HG03175 (cell line): ENCODE measurements at regions not wholly inside any gene's neighbourhood (a gene's known extent, or its start where the extent isn't known, plus 50 kb on each side); places are given as distances from the start of the nearest gene placed in this dataset.

Experiments used
- ATAC-seq: cut with Tn5 transposase; IDR thresholded peaks from one replicate; pipeline ENCODE4 v1.9.1; 2021; ENCODE audit warnings: mild to moderate bottlenecking, moderate library complexity; ENCODE audit not compliant: unreplicated experiment

DNA sequence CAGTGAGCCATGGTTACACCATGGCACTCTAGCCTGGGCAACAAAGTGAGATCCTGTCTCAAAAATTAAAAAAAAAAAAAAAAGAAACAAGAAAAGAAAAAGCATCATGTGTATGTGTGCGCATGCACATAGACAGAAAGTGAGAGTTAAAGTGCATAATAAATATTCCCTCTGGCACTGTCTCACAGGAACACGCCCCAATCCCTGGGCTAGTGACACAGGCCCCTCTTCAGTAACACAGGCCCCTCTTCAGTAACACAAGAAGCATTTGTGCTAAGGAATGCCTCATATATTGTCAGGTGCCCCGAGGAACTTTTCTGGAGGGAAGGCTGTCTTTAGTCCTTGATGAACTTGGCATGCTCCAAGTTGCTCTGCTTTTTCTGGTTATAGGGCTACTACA is 57.5 kb downstream of the RPL27A start:
- ATAC-seq, result no peak

DNA sequence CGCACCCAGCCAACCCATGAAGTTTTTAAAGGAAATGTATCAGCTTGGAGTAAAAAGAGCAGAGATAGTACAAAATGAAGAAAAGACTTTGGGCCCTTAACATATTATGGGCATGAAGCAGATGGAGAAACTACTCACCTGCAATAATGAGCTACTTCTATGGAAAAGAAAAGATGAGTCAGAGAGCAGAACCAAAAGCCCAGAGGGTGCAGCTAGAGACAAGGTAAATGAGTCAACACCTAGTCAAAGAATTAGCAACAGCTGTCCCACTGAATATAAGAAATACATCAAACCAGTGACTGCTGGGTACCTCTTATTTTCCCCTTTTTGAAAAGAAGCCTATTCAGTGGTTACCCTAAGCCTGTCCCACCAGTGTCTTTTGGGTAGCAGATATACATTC is 61.8 kb downstream of the RPL27A start:
- no peak for ATAC-seq

- no peak for ATAC-seq
These were observed 63.0 kb downstream of the RPL27A start for GRCh38 chr11:8745431-8746253.

DNA sequence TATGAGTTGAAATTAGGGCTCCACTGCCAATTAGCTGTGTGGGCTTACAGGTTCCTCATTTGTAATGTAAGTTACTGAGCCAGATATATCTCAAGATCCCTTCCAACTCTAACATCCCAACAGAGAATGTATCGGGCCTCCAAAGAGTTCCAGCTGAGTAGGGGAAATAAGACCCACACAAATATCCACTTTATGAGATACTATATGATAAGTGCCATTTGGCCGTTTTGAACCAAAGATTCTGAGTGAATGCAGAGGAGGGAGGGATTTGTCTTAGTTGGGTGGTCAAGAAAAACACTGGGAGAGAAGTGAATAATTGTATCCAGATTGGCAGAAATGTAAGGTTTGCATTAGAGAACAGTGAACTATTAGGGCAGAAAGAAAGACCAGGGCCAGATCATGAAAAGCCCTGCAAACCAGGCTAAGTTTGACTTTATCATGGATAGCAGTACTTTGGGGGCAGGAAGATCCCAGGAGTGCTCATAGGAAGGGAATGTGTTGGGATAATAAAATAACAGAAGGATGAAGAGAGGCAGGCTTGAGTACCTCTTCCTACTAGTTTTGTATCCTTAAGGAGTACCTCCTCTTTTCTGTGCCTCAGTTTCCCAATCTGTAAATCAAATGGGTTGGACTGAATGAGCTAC is 63.9 kb downstream of the RPL27A start:
- no peak for ATAC-seq

DNA sequence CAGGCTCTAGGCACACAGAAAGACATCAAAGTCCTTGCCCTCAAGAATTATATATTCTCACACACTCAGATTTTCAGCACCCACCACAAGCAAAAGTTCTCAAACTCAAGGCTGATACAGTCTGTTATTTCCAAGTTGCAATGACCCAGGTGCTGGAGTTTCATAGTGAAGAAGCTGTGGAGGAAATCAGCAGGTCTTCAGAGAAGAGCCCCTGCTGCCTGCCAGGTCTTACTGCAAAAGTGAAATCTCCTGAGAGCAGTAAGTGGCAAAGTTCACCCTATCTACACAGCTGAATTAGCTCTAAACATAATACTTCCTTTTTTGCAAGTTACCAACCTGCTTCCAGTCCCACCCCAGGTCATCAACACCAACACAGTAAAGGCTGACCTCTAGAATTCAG is 64.6 kb downstream of the RPL27A start:
- no peak for ATAC-seq

GRCh38 chr11:8748317-8748716 is 65.7 kb downstream of the RPL27A start:
- ATAC-seq, result no peak

DNA sequence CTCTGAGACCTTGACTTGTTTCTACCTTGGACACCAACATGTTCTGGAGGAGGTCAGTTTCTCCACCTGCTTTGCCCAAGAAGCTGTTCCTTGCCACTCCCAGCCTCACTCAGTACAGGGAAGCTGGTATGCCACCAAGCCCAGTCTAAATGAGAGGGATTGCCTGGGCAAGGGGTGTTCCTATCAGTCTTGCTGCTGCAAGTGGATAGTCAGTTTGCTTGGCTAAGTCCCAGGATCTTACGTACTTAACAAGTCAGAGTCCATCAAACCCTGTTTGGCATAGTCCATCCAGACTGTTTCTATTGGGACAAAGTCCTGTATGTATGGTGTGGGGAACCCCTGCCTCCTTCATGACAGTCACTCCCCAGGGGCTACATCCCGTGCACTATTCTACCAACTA is 66.6 kb downstream of the RPL27A start:
- ATAC-seq, result no peak

- no peak for ATAC-seq
These were observed 71.6 kb downstream of the RPL27A start for GRCh38 chr11:8754241-8754640.

DNA sequence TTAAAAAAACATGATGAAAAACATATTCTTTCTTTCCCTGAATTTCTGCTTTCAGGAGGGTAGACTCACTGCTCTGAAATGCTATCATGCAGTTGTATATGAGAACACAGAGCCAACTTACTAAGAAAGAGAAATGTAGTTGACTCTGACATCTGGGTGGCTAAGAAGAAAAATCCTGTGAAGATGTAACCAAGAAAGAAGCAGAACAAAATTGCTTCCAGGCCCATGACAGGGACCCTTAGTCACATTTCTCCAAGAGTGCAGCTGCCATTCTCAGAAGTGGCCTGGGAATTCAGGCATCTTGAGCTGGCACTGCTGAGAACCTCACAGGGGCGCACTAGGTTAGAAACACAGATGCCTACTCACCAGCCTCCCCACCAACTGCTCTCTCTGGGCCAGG is 73.6 kb downstream of the RPL27A start:
- no peak for ATAC-seq

DNA sequence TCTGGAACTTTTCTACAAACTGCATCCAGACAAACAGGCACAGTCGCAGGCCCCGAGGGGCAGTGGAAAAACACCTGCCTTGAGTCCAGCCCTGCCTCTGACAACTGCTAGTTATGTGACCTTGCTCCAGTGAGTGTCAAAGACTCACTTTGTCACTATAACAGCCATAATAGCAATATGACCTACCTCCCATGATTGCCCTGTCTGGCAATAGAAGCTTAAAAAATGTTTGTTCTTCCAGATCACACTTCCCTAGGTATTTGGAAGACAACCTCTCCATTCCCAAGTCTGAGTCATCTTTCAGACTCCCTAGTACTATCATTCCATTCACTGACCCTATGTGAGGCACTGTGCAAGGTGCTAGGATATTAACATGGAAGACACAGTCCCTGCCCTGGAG is 74.5 kb downstream of the RPL27A start:
- no peak for ATAC-seq

GRCh38 chr11:8757533-8757932 is 74.9 kb downstream of the RPL27A start:
- no peak for ATAC-seq

DNA sequence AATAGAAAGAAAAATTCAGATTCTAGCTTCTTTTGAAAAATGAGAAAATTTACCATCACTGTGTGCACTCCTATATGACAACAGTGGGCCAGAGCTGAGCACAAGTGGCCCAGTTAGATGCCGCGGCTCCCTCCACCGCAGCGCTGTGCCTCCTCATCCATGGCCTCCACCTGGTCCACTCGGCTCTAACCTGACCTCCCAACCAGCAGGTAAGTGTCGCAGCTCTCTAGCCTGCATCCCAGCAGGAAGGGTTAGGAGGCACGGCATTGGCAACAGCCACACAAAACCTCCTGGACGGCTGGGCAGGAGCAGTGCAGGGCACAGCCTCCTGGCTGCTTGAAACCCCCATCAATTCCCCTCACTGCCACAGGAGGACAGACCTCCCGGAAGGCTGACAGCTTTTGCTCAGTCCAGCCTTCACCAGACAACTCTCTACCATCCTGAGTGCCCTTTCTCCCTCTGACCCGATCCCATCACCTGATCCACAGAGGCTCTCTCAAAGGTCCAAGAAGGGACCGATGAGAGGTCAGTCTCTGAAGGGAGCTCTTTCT is 76.1 kb downstream of the RPL27A start:
- no peak for ATAC-seq

- no peak for ATAC-seq
These were observed 77.0 kb downstream of the RPL27A start for GRCh38 chr11:8759634-8760033.

- ATAC-seq, result no peak
These were observed 78.3 kb downstream of the RPL27A start for GRCh38 chr11:8760896-8761295.

GRCh38 chr11:8763070-8763685 is 80.6 kb downstream of the RPL27A start:
- ATAC-seq, result no peak

DNA sequence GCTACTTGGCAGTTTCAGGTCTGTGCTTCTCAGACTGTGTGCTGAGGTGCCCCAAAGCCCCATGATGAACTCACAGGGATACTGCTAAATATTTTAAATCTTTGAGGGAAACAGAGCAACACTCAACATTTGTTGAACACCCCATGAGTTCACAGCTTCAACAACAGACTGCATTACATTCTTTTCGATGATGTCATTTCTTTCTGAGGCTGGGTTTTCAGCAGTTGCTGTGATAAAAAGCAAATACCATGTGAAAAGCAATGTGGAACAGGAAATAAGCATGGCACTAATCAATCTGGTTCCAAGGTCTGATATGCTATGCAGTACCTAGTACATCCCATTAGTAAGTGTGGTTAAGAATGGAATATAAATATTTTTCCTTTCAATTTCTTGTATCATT is 82.7 kb downstream of the RPL27A start:
- no peak for ATAC-seq

DNA sequence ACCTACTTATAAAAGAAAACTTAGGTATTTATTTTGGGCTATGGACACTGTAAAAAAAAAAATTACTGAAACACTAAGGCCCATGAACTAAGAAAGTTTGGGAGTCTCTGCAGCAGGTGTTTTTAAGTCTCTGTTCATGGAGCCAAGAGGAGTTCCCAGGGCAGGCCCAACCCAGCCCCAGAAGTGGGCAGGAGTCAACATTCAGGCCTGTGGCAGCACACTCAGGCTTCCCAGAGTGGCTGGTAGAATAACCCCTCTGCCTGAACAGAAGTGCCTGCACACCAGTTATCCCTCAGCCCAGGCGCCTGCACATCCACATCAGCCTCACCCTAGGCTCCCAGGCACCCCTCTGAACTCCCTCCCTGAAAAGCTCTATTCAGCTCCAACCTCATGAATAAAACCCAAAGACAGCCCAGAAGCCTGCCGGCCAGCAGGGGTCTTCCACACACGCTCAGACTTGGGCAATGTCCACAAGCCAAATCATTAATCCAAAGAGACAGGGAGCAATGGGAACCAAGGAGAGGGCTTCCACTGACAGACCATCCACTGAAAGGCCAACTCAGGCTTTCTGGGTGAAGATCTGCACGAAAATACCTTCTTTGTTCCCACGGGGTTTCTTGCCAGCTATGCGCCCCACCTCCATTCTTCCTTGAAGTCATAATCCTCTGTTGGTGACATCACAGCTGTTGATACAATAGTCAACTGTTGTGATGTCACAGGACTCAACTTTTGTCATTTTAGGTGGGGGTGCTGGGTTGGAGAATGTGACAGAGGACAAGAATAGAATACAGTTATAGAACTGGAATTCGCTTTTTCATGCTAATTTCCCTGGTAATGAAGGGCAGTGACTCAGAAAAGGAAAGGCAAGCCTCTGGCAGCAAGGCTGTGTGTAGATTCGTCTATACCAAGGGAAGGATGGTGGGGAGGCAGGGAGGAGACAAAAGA is 83.7 kb downstream of the RPL27A start:
- no peak for ATAC-seq

DNA sequence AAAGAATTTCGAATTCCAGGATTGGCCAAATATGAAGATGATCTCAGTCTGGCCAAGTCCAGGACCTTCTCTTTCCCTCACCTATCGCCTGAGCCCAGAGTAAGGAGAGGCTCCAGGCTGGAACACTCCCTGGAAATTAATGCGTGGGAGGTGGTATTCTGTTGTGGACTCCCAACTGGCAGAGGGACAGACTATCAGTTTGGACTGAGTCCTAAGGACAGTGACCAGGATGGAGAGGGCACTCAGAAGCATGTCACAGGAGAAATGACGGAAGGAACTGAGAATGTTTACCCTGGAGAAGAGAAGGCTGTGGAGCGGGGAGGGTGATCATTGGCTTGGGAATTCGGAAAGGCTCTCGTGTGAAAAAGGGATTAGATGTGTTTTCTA is 84.4 kb downstream of the RPL27A start:
- ATAC-seq, result no peak

DNA sequence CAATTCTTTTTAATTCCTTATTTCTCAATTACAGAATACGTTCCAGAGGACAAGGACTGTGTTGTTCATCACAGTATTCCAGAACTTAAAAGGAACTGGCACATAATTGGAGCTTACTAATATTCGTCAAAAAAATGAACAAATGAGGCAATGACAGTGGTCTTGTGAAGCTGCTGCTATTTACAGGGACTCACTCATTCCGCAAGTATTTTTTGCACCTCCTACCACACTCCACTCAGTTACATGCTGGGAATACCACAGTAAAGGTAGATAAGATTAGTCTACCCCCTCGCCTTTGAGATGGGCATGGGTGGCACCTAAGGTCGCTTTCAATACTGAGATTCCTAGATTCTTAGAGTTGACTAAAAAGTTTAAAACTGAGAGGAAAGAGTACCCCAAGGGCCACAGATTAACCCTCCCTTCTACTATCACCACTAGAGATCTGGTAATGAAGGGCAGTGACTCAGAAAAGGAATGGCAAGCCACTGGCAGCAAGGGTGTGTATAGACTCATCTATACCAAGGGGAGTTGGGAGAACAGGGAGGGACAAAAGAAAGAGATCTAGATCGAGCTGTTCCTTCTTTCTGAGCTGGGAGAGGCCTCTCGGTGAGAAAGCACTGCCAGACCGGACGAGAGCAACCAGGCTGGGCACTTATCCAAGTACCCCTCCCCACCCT is 85.0 kb downstream of the RPL27A start:
- ATAC-seq, result no peak

DNA sequence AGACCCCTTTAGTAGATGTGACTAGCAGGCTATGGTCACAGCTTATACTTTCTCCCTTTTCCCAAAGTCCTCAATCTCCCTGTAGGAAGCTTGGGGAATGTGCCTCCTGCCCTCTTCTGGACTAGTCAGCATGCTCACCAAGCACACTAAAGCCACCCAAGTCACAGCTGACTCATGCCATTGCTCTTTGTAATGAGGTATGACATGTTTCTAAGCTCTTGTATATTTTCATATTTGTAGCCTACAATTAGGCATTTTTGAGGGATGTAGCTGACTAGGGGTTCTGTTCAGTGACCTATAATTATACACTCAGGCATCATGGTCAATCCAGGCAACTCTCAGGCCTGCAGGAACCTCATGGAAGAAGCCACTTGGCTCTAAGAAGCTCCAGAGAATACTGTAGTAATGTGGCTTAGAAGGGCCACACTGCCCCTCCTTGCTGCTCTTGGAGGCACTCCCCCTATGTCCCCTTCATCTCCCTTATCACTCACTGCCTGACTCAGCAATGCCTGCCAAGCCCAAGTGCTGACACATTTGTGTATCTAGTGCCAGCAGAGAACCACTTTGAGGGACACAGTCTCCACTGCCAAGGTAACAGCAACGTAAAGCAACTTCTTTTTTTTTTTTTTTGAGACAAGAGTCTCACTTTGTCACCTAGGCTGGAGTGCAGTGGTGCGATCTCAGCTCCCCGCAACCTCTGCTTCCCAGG is 86.2 kb downstream of the RPL27A start:
- no peak for ATAC-seq
